ENCODE measurements at regions not wholly inside any gene's neighbourhood (a gene's known extent, or its start where the extent isn't known, plus 50 kb on each side); places are given as distances from the start of the nearest gene placed in this dataset.

- no peak for TF ChIP-seq NFIC (IDR thresholded peaks at IDR 0.05; ENCODE audit: borderline replicate concordance)
Observed at GRCh38 chr10:128895473-128895872, 571.6 kb upstream of the MGMT start (continued).

- H3K36me3 ChIP-seq (replicated peaks in 1 of 2; ENCODE audit: control insufficient read depth in 1 of 2, insufficient read depth in 2 of 2, low read length in 1 of 2) = no peaks in the 10 kb centered on the region
- H3K9ac ChIP-seq = no peak overlapping the region
- ChIA-PET POLR2A (no interaction called here), CTCF (interaction anchor here (0.9 kb wide), 1 partner anchor 68 kb away, joined by 3 read pairs; no protein-coding TSS in a partner anchor)
- no peaks in the 10 kb centered on the region for H3K4me1 ChIP-seq (ENCODE audit: control insufficient read depth in 1 of 2, insufficient read depth in 2 of 2, low read depth in 1 of 2, low read length in 1 of 2)
- H3K9me2 ChIP-seq = no peaks in the 10 kb centered on the region
- no peak overlapping the region for H3K4me2 ChIP-seq
- H3K9me3 ChIP-seq = no peaks in the 10 kb centered on the region
- H3K27ac ChIP-seq (ENCODE audit: low read depth in 2 of 2, low read length in 1 of 2) = no peak overlapping the region
- WGBS (ENCODE audit: low lambda C conversion rate) = 17% methylated on average over 9 of the region's 9 CpGs
- H3F3A ChIP-seq (replicated peaks; ENCODE audit: insufficient read depth) = no peaks in the 10 kb centered on the region
- no peaks in the 10 kb centered on the region for H4K20me1 ChIP-seq (ENCODE audit: insufficient read depth)
- H2AFZ ChIP-seq (ENCODE audit: low read depth) = no peak overlapping the region
- H3K79me2 ChIP-seq (ENCODE audit: insufficient read depth) = no peaks in the 10 kb centered on the region
- no peak for DNase-seq
- H3K4me3 ChIP-seq (ENCODE audit: low read depth in 2 of 2, low read length in 1 of 2) = no peak overlapping the region
- H3K27me3 ChIP-seq (ENCODE audit: insufficient read depth) = no peaks in the 10 kb centered on the region
- TF ChIP-seq SMC3 (IDR thresholded peaks at IDR 0.05; ENCODE audit: low read depth, low read length) (no peak), RAD21 (IDR thresholded peaks at IDR 0.05; ENCODE audit: low read length) (no peak), FOSL2 (IDR thresholded peaks at IDR 0.05; ENCODE audit: borderline replicate concordance, low read depth) (no peak), GATA2 (CRISPR knock-in tag; IDR thresholded peaks at IDR 0.05) (no peak)
Observed at GRCh38 chr10:128896116-128896795, 570.8 kb upstream of the MGMT start.

- no peaks in the 10 kb centered on the region for H3K79me2 ChIP-seq (ENCODE audit: insufficient read depth)
- H3F3A ChIP-seq (replicated peaks; ENCODE audit: insufficient read depth) = no peaks in the 10 kb centered on the region
- H2AFZ ChIP-seq (ENCODE audit: low read depth) = no peak overlapping the region
- no peaks in the 10 kb centered on the region for H3K9me2 ChIP-seq
- no peaks in the 10 kb centered on the region for H4K20me1 ChIP-seq (ENCODE audit: insufficient read depth)
- no peaks in the 10 kb centered on the region for H3K4me1 ChIP-seq (ENCODE audit: control insufficient read depth in 1 of 2, insufficient read depth in 2 of 2, low read depth in 1 of 2, low read length in 1 of 2)
- 10% methylated on average over 3 of the region's 3 CpGs for WGBS (ENCODE audit: low lambda C conversion rate)
- no peak overlapping the region for H3K9ac ChIP-seq
- no peak for TF ChIP-seq PBX3 (IDR thresholded peaks at IDR 0.05)
- no peak for TF ChIP-seq USF2 (IDR thresholded peaks at IDR 0.05; ENCODE audit: borderline replicate concordance, low read depth, low read length)
- TF ChIP-seq RFX5 (IDR thresholded peaks at IDR 0.05; ENCODE audit: low read length) = no peak
- TF ChIP-seq GABPA (IDR thresholded peaks at IDR 0.05; ENCODE audit: low read depth) = no peak
- TF ChIP-seq MXI1 (IDR thresholded peaks at IDR 0.05; ENCODE audit: low read depth, low read length) = no peak
- no peak for TF ChIP-seq SIN3A (IDR thresholded peaks at IDR 0.05; ENCODE audit: borderline replicate concordance, low read depth, low read length)
- TF ChIP-seq FOXM1 (IDR thresholded peaks at IDR 0.05; ENCODE audit: low read depth) = no peak
- TF ChIP-seq POLR2AphosphoS5 (IDR thresholded peaks at IDR 0.05; ENCODE audit: low read depth, low read length) = no peak
- TF ChIP-seq NRF1 (IDR thresholded peaks at IDR 0.05; ENCODE audit: low read depth, low read length) = no peak
- no peak for TF ChIP-seq JUND (IDR thresholded peaks at IDR 0.05)
- no peak for TF ChIP-seq FOSL2 (IDR thresholded peaks at IDR 0.05; ENCODE audit: borderline replicate concordance, low read depth)
- TF ChIP-seq MEF2A (IDR thresholded peaks at IDR 0.05; ENCODE audit: borderline replicate concordance, low read depth) = no peak
- H3K9me3 ChIP-seq = no peaks in the 10 kb centered on the region
- POLR2A ChIA-PET = no interaction called here
- no peaks in the 10 kb centered on the region for H3K36me3 ChIP-seq (replicated peaks in 1 of 2; ENCODE audit: control insufficient read depth in 1 of 2, insufficient read depth in 2 of 2, low read length in 1 of 2)
- CTCF ChIA-PET = no interaction called here
- no peaks in the 10 kb centered on the region for H3K27me3 ChIP-seq (ENCODE audit: insufficient read depth)
- H3K27ac ChIP-seq (ENCODE audit: low read depth in 2 of 2, low read length in 1 of 2) = no peak overlapping the region
- H3K4me3 ChIP-seq (ENCODE audit: low read depth in 2 of 2, low read length in 1 of 2) = no peak overlapping the region
- no peak overlapping the region for H3K4me2 ChIP-seq
- DNase-seq = no peak
Observed at GRCh38 chr10:128896963-128897362, 570.1 kb upstream of the MGMT start.
